T follicular helper cell (primary cell): ENCODE measurements at regions not wholly inside any gene's neighbourhood (a gene's known extent, or its start where the extent isn't known, plus 50 kb on each side); places are given as distances from the start of the nearest gene placed in this dataset.

Experiments used
- DNase-seq: peaks from one replicate; pipeline ENCODE4 v3.0.0-alpha.2; 2020; ENCODE audit warnings: low read depth

- no peak for DNase-seq
These were observed 87.2 kb upstream of the PLPP4 start for GRCh38 chr10:120369856-120370276.

DNA sequence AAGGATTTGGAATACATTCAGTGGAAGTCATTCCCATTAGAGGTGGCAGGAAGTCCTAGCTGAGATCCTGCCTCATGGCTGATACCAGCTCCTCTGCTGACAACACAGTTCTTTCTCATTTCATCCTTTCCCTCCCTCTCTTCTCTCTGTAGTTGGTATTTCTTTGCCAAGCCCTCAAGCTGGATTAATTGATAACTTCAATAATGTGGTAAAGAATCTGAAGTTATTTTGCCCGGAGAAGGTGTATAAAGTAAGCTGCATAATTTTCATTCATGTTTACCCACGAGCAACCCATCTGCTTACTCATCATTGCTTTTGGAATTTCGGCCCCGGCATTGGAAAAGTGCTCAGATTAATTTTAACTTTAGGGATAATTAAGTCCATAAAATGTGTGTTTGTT is 85.2 kb upstream of the PLPP4 start:
- no peak for DNase-seq

DNA sequence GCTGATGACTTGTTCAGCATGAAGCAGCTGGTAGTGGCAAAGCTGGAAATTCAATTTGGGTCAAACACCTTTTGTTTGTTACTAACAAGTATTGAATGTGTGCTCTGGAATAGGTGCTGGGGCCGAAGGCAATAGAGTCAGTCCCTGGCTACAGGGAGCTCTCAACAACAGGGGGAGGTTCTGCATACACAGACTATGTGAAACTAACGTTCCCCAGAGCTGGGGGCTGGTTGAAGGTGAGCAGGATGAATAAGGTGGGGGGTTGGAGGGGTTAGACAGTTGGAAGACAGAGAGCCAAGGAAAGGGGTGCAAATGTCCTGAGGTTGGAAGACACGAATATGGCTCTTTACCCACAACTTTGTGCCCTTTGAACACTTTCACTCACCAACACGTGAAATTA is 84.1 kb upstream of the PLPP4 start:
- DNase-seq: no peak

DNA sequence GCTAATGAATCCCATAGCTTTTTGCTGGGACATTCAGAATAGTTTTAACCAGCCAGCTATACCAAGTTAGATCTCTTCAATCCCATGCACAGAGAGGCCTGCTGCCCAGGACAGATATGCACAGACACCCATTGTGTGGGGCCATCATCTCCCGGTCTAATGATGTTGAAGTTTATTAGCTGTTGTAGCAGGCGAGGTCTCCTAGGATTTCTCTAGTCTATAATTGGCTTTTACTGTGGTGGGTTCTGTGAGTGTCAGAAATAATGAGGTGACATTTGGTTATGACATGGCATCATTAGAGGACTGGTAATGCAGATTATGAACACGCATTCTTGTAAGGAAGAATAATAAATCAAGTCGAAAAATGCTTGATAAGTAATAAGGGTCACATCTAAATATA is 81.4 kb upstream of the PLPP4 start:
- no peak for DNase-seq

DNA sequence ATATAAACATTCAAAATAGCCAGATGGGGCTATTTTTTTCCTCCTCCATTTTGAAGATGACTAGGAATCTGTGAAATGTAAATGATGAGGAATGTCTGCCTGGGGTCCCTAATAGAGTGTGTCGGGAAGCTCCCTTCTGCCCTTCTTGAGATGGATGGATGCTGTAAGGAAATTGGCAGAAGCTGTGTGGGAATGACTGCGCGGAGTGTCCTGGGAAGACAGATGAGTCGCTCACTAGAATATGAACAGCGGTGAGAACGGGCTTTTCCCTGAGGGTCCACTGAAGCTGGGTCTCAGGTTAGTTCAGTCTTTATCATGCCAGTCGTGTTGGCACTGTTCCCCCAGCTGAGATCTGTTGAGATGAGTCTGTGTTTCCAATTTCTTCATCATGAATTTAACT is 75.1 kb upstream of the PLPP4 start:
- no peak for DNase-seq

GRCh38 chr10:120382360-120382759 is 74.7 kb upstream of the PLPP4 start:
- DNase-seq: no peak

DNA sequence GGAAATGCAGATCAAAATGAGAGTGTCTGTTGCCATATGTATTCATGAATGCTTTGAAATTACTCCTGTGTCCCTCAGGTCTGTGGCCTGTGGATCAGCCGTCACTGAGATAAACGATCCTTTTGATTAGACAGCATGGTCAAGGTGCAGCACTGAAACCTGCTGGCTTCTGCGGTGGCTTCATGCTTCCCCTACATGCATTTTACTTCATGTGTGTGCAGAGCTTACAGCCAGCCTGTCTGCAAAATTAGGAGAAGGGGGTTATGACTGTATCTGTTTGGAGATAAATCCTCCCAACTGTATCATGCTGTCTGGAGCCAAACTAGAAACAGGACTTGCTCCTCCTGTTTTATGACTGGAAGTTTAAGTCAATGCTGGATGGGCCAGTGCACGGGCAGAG is 71.0 kb upstream of the PLPP4 start:
- no peak for DNase-seq

GRCh38 chr10:120386896-120387295 is 70.1 kb upstream of the PLPP4 start:
- DNase-seq: no peak

DNA sequence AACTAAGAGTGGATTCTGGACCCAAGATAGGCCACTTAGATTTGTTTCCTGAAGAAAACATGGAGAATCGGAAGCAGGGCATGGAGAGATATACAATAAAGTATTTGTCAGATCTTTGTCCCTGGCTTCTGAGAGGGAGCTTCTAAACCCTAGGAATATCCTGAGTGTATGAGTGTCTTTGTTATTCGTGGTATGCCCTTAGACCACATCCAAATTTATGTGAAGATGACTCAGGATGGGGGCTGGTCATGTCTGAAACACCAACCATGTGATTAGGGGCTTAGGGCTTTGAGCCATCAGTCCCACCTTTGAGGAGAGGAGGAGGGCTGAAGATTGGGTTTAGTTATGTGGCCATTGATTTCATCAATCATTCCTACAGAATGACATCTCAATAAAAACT is 69.7 kb upstream of the PLPP4 start:
- no peak for DNase-seq

DNA sequence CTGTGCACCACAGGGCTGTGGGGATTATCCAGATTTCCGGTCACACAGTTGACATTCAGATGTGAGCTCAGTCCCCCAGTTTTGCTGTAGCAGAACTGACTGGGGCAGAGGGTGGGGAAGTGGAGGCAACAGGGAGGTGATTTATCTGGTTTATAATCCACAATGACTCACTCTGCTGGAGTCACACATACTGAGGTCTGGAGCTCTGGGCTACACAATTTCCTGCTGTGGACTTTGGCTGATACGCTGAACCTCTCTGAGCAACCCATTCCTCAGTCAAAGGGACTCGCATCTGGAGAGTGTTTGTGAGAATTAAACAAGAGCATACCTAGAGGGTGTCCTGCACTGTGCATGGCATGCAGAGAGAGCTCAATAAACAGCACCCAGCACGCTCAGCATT is 64.8 kb upstream of the PLPP4 start:
- DNase-seq: no peak

DNA sequence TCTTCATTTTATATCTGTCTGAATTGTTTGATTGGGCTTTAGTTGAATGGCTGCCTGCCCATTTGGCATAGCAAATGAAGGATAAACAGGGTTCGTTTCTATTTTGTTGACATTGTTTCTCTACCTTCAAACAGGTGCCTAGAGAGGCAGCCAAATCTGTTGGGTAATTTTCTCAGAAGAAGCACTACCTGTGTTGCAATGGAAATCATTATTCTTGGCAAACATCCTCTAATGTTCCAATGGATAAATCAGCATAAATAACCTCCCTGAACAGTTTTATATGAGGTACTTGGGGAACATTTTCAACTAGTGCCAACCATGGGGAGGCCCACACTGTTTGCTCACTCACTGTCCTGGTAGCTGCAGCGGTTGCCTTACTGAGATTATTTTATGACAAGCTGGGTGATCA is 64.4 kb upstream of the PLPP4 start:
- no peak for DNase-seq

- DNase-seq: no peak
These were observed 62.6 kb upstream of the PLPP4 start for GRCh38 chr10:120394446-120394845.

- no peak for DNase-seq
These were observed 60.8 kb upstream of the PLPP4 start for GRCh38 chr10:120396228-120396627.

GRCh38 chr10:120398180-120398579 is 58.8 kb upstream of the PLPP4 start:
- no peak for DNase-seq

DNA sequence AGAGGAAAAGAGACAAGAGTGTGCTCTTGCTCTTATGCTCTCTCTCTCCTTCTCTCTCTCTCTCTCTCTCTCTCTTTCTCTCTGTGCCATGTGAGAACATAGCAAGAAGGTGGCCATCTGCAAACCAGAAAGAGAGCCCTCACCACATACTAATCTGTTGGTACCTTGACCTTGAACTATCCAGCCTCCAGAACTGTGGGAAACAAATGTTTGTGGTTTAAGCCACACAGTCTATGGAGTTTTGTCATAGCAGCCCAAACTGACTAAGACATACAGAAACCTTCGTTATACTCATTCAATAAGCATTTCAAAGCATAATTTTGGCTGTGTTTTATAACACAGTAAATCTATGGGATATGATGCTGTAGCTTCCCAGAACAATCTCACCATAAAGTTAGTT is 56.4 kb upstream of the PLPP4 start:
- DNase-seq: no peak

- DNase-seq: no peak
These were observed 54.8 kb upstream of the PLPP4 start for GRCh38 chr10:120402147-120402766.

- DNase-seq: no peak
These were observed 53.9 kb upstream of the PLPP4 start for GRCh38 chr10:120403109-120403508.

DNA sequence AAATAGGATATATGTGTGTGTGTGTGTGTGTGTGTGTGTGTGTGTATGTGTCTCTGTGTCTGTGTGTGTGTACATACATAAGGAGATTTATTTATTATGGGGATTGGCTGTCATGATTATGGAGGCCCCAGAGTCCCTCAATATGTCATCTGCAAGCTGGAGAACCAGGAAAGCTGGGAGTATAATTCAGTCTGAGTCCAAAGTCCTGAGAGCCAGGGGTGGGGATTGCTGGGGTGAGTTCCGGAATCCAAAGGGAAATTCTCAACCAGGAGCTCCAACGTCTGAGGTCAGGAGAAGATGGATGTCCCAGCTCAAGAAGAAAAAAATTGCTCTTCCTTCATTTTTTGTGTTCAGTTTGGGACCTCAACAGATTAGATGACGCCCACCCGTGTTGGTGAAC is 50.7 kb upstream of the PLPP4 start:
- no peak for DNase-seq
